ENCODE measurements at regions not wholly inside any gene's neighbourhood (a gene's known extent, or its start where the extent isn't known, plus 50 kb on each side); places are given as distances from the start of the nearest gene placed in this dataset.

GRCh38 chr16:48451323-48451722 is 66.1 kb upstream of the SIAH1 start:
- H3K27me3 ChIP-seq (ENCODE audit: insufficient read depth, low read depth, severe bottlenecking) = no peaks in the 10 kb centered on the region
- TF ChIP-seq CTCF (IDR thresholded peaks at IDR 0.05; ENCODE audit: low read depth, low read length) = no peak
- DNase-seq = no peak

GRCh38 chr16:48450367-48450766 is 65.2 kb upstream of the SIAH1 start:
- no peak overlapping the region for H3K27ac ChIP-seq
- TF ChIP-seq CTCF (IDR thresholded peaks at IDR 0.05; ENCODE audit: low read depth, low read length) = no peak
- no peaks in the 10 kb centered on the region for H3K36me3 ChIP-seq
- DNase-seq = no peak
- no peaks in the 10 kb centered on the region for H3K9me3 ChIP-seq (ENCODE audit: severe bottlenecking)
- no peak overlapping the region for H3K4me3 ChIP-seq (ENCODE audit: low read depth, low read length)
- H3K27me3 ChIP-seq (ENCODE audit: insufficient read depth, low read depth, severe bottlenecking) = no peaks in the 10 kb centered on the region

More at GRCh38 chr16:48451323-48451722, 66.1 kb upstream of the SIAH1 start:
- Histone ChIP-seq H3K27ac (no peak overlapping the region), H3K4me3 (ENCODE audit: low read depth, low read length) (no peak overlapping the region), H3K36me3 (no peaks in the 10 kb centered on the region), H3K9me3 (ENCODE audit: severe bottlenecking) (no peaks in the 10 kb centered on the region)

GRCh38 chr16:48448841-48449481 is 63.7 kb upstream of the SIAH1 start:
- no peaks in the 10 kb centered on the region for H3K9me3 ChIP-seq (ENCODE audit: severe bottlenecking)
- H3K27ac ChIP-seq = no peak overlapping the region
- H3K4me3 ChIP-seq (ENCODE audit: low read depth, low read length) = no peak overlapping the region
- H3K36me3 ChIP-seq = no peaks in the 10 kb centered on the region
- no peak for TF ChIP-seq CTCF (IDR thresholded peaks at IDR 0.05; ENCODE audit: low read depth, low read length)
- DNase-seq = no peak
- no peaks in the 10 kb centered on the region for H3K27me3 ChIP-seq (ENCODE audit: insufficient read depth, low read depth, severe bottlenecking)

GRCh38 chr16:48447940-48448536 is 62.8 kb upstream of the SIAH1 start:
- DNase-seq = no peak
- Histone ChIP-seq H3K36me3 (no peaks in the 10 kb centered on the region), H3K27me3 (ENCODE audit: insufficient read depth, low read depth, severe bottlenecking) (no peaks in the 10 kb centered on the region), H3K27ac (no peak overlapping the region), H3K4me3 (ENCODE audit: low read depth, low read length) (no peak overlapping the region), H3K9me3 (ENCODE audit: severe bottlenecking) (no peaks in the 10 kb centered on the region)
- no peak for TF ChIP-seq CTCF (IDR thresholded peaks at IDR 0.05; ENCODE audit: low read depth, low read length)

- Histone ChIP-seq H3K27me3 (ENCODE audit: insufficient read depth, low read depth, severe bottlenecking) (no peaks in the 10 kb centered on the region), H3K27ac (no peak overlapping the region), H3K4me3 (ENCODE audit: low read depth, low read length) (no peak overlapping the region), H3K36me3 (no peaks in the 10 kb centered on the region), H3K9me3 (ENCODE audit: severe bottlenecking) (no peaks in the 10 kb centered on the region)
- DNase-seq = no peak
- no peak for TF ChIP-seq CTCF (IDR thresholded peaks at IDR 0.05; ENCODE audit: low read depth, low read length)
Observed at GRCh38 chr16:48447428-48447827, 62.2 kb upstream of the SIAH1 start.

GRCh38 chr16:48446534-48446920 is 61.3 kb upstream of the SIAH1 start:
- TF ChIP-seq CTCF (IDR thresholded peaks at IDR 0.05; ENCODE audit: low read depth, low read length) = no peak
- DNase-seq = no peak
- no peaks in the 10 kb centered on the region for H3K9me3 ChIP-seq (ENCODE audit: severe bottlenecking)
- no peaks in the 10 kb centered on the region for H3K27me3 ChIP-seq (ENCODE audit: insufficient read depth, low read depth, severe bottlenecking)
- no peak overlapping the region for H3K4me3 ChIP-seq (ENCODE audit: low read depth, low read length)
- H3K36me3 ChIP-seq = no peaks in the 10 kb centered on the region
- H3K27ac ChIP-seq = no peak overlapping the region
